ENCODE measurements at regions not wholly inside any gene's neighbourhood (a gene's known extent, or its start where the extent isn't known, plus 50 kb on each side); places are given as distances from the start of the nearest gene placed in this dataset.

DNA sequence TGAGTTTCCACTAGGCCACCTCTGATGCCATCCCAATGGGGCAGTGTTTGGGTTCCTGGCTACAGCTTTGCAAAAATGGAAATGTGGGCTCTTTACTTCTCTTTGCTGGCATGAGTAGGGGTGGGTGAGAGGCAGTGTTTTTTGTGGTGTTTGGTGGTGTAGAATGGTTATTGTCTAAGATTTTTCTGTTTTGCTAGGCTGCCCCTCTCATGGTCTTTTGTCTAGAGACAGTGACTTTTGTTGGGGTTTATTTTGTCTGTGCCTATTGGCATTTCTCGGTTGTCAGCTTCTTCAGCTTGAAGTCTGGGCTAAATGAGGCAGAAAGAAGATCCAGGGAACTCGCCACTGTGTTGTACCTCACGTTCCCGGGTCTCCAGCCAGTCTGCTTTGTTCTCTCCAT lies 112.1 kb downstream of the CENPF start:
- WGBS, 4 donors = 84 to 93% (median 88%) methylated on average over 4 of the region's 4 CpGs
- no peaks in the 10 kb centered on the region for H3K4me1 ChIP-seq (replicated peaks in 1 of 2)
- no peaks in the 10 kb centered on the region for H3K27me3 ChIP-seq
- intact Hi-C loops (cut with DNase I) = no loop called here
- H3K4me3 ChIP-seq = no peak overlapping the region
- no peak overlapping the region for H3K27ac ChIP-seq
- H3K9me3 ChIP-seq (replicated peaks in 1 of 3) = no peaks in the 10 kb centered on the region
- DNase-seq = no peak
- TF ChIP-seq, protein P1, sequence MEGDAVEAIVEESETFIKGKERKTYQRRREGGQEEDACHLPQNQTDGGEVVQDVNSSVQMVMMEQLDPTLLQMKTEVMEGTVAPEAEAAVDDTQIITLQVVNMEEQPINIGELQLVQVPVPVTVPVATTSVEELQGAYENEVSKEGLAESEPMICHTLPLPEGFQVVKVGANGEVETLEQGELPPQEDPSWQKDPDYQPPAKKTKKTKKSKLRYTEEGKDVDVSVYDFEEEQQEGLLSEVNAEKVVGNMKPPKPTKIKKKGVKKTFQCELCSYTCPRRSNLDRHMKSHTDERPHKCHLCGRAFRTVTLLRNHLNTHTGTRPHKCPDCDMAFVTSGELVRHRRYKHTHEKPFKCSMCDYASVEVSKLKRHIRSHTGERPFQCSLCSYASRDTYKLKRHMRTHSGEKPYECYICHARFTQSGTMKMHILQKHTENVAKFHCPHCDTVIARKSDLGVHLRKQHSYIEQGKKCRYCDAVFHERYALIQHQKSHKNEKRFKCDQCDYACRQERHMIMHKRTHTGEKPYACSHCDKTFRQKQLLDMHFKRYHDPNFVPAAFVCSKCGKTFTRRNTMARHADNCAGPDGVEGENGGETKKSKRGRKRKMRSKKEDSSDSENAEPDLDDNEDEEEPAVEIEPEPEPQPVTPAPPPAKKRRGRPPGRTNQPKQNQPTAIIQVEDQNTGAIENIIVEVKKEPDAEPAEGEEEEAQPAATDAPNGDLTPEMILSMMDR (IDR thresholded peaks at IDR 0.05) = no peak
- TF ChIP-seq POLR2A (IDR thresholded peaks at IDR 0.05) = no peak
- H3K36me3 ChIP-seq (replicated peaks in 1 of 2) = no peaks in the 10 kb centered on the region

- H3K4me1 ChIP-seq (replicated peaks in 1 of 2) = no peaks in the 10 kb centered on the region
- 80 to 95% (median 90%) methylated on average over 7 of the region's 7 CpGs for WGBS, 4 donors
- no peaks in the 10 kb centered on the region for H3K27me3 ChIP-seq
- H3K36me3 ChIP-seq (replicated peaks in 1 of 2) = no peaks in the 10 kb centered on the region
- TF ChIP-seq POLR2A (IDR thresholded peaks at IDR 0.05) = no peak
- TF ChIP-seq, protein P1 (IDR thresholded peaks at IDR 0.05) = no peak
- H3K9me3 ChIP-seq (replicated peaks in 1 of 3) = no peaks in the 10 kb centered on the region
- no peak overlapping the region for H3K27ac ChIP-seq
- no peak overlapping the region for H3K4me3 ChIP-seq
- intact Hi-C loops (cut with DNase I) = no loop called here
- DNase-seq = no peak
These were observed 114.4 kb downstream of the CENPF start for GRCh38 chr1:214717351-214717750.

DNA sequence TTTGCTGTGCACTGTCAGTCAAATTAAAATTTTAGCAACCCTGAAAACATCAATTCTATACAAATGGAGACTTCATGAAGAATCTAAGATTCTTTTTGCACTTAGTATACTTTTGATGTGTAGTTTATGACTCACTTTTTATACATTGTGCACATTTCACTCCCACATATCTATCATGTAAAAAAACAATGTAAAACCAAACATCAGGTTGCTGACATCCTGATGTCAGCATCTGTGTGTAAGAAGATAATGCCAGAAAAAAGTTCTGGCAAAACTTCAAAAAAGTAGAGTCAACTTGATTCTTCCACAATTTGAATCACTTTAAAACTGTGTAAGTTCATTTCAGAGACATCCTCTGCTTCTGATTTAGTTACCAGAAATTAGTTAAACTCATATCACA lies 115.7 kb downstream of the CENPF start:
- TF ChIP-seq POLR2A (IDR thresholded peaks at IDR 0.05) = no peak
- TF ChIP-seq, protein P1 (IDR thresholded peaks at IDR 0.05) = no peak
- Histone ChIP-seq H3K27ac (no peak overlapping the region), H3K36me3 (replicated peaks in 1 of 2) (no peaks in the 10 kb centered on the region), H3K27me3 (no peaks in the 10 kb centered on the region), H3K4me1 (replicated peaks in 1 of 2) (no peaks in the 10 kb centered on the region), H3K9me3 (replicated peaks in 1 of 3) (no peaks in the 10 kb centered on the region), H3K4me3 (no peak overlapping the region)
- intact Hi-C loops (cut with DNase I) = no loop called here
- no peak for DNase-seq

- H3K27me3 ChIP-seq = no peaks in the 10 kb centered on the region
- H3K27ac ChIP-seq = no peak overlapping the region
- WGBS, 4 donors = 71 to 88% (median 76%) methylated on average over 4 of the region's 4 CpGs
- H3K4me3 ChIP-seq = no peak overlapping the region
- no peaks in the 10 kb centered on the region for H3K9me3 ChIP-seq (replicated peaks in 1 of 3)
- intact Hi-C loops (cut with DNase I) = no loop called here
- no peak for DNase-seq
- no peaks in the 10 kb centered on the region for H3K4me1 ChIP-seq (replicated peaks in 1 of 2)
- no peaks in the 10 kb centered on the region for H3K36me3 ChIP-seq (replicated peaks in 1 of 2)
- no peak for TF ChIP-seq POLR2A (IDR thresholded peaks at IDR 0.05)
- TF ChIP-seq, protein P1 (IDR thresholded peaks at IDR 0.05) = no peak
These were observed 116.2 kb downstream of the CENPF start for GRCh38 chr1:214719207-214719606.

Measured in adrenal gland (tissue), 9 donors.